RWPE2 (cell line): ENCODE measurements at regions not wholly inside any gene's neighbourhood (a gene's known extent, or its start where the extent isn't known, plus 50 kb on each side); places are given as distances from the start of the nearest gene placed in this dataset.

Experiments
- ATAC-seq: fragments of 200-7000 bp; cut with Tn5 transposase; 3 replicates; pipeline ENCODE4 v1.9.1; 2021; ENCODE audit warnings: low read depth
- DNase-seq: peaks from one replicate; pipeline ENCODE4 v3.0.0-alpha.2; 2020; ENCODE audit warnings: low spot score
- H3K27ac ChIP-seq: fragments of 450-650 bp; 2 replicates; pipeline ENCODE4 v1.5.1; 2017; ENCODE audit warnings: mild to moderate bottlenecking; ENCODE audit not compliant: poor library complexity, severe bottlenecking
- H3K27me3 ChIP-seq: fragments of 250-450 bp; sonication (Bioruptor Pico); 2 replicates; pipeline ENCODE4 v1.5.1; 2021; ENCODE audit warnings: mild to moderate bottlenecking, moderate library complexity; ENCODE audit not compliant: insufficient read depth, poor library complexity, severe bottlenecking
- H3K36me3 ChIP-seq: fragments of 250-450 bp; sonication (Bioruptor Pico); 2 replicates; pipeline ENCODE4 v1.5.1; 2020; ENCODE audit warnings: low read depth, mild to moderate bottlenecking, moderate library complexity
- H3K4me1 ChIP-seq: fragments of 250-450 bp; sonication (Bioruptor Pico); 2 replicates; pipeline ENCODE4 v1.5.1; 2021; ENCODE audit warnings: mild to moderate bottlenecking, moderate library complexity; ENCODE audit not compliant: insufficient read depth, poor library complexity, severe bottlenecking
- H3K4me3 ChIP-seq: fragments of 250-450 bp; sonication (Bioruptor Pico); 2 replicates; pipeline ENCODE4 v1.5.1; 2021; ENCODE audit warnings: mild to moderate bottlenecking, moderate library complexity; ENCODE audit not compliant: severe bottlenecking
- H3K9me3 ChIP-seq: fragments of 250-450 bp; sonication (Bioruptor Pico); 2 replicates; pipeline ENCODE4 v1.5.1; 2021; ENCODE audit warnings: mild to moderate bottlenecking, moderate library complexity; ENCODE audit not compliant: severe bottlenecking
- CTCF ChIP-seq: fragments of 450-650 bp; IDR thresholded peaks from one replicate; pipeline ENCODE4 v1.5.1; 2017; ENCODE audit warnings: mild to moderate bottlenecking, moderate library complexity; ENCODE audit not compliant: poor library complexity, severe bottlenecking

- DNase-seq, result no peak
- Histone ChIP-seq H3K27me3 (no peaks in the 10 kb centered on the region), H3K27ac (no peak overlapping the region), H3K4me3 (no peak overlapping the region), H3K36me3 (no peaks in the 10 kb centered on the region), H3K4me1 (no peaks in the 10 kb centered on the region), H3K9me3 (no peaks in the 10 kb centered on the region)
- no peak for ATAC-seq
- TF ChIP-seq CTCF, result no peak
These were observed 422.8 kb downstream of the EPM2A start for GRCh38 chr6:145312481-145312880.

GRCh38 chr6:145313041-145313855 lies 422.1 kb downstream of the EPM2A start:
- Histone ChIP-seq H3K9me3 (no peaks in the 10 kb centered on the region), H3K4me3 (no peak overlapping the region), H3K36me3 (no peaks in the 10 kb centered on the region), H3K4me1 (no peaks in the 10 kb centered on the region), H3K27me3 (no peaks in the 10 kb centered on the region), H3K27ac (no peak overlapping the region)
- no peak for DNase-seq
- no peak for TF ChIP-seq CTCF
- ATAC-seq, result no peak

GRCh38 chr6:145315982-145316600 lies 419.2 kb downstream of the EPM2A start:
- Histone ChIP-seq H3K4me3 (no peak overlapping the region), H3K4me1 (no peaks in the 10 kb centered on the region), H3K36me3 (no peaks in the 10 kb centered on the region), H3K27me3 (no peaks in the 10 kb centered on the region), H3K9me3 (no peaks in the 10 kb centered on the region), H3K27ac (no peak overlapping the region)
- ATAC-seq, result no peak
- DNase-seq, result no peak
- TF ChIP-seq CTCF, result no peak

- Histone ChIP-seq H3K4me1 (no peaks in the 10 kb centered on the region), H3K36me3 (no peaks in the 10 kb centered on the region), H3K27ac (no peak overlapping the region), H3K4me3 (no peak overlapping the region), H3K9me3 (no peaks in the 10 kb centered on the region), H3K27me3 (no peaks in the 10 kb centered on the region)
- peak; percentile 14 for TF ChIP-seq CTCF
- peak; percentile 51; the same call in 1 of the 3 replicates for ATAC-seq
- DNase-seq, result no peak
These were observed 416.4 kb downstream of the EPM2A start for GRCh38 chr6:145318952-145319351.

GRCh38 chr6:145319605-145320004 lies 415.7 kb downstream of the EPM2A start:
- H3K36me3 ChIP-seq, result no peaks in the 10 kb centered on the region
- H3K27ac ChIP-seq, result no peak overlapping the region
- H3K9me3 ChIP-seq, result no peaks in the 10 kb centered on the region
- H3K4me3 ChIP-seq, result no peak overlapping the region
- ATAC-seq, result no peak
- TF ChIP-seq CTCF, result no peak
- no peak for DNase-seq
- no peaks in the 10 kb centered on the region for H3K27me3 ChIP-seq
- H3K4me1 ChIP-seq, result no peaks in the 10 kb centered on the region
